GM18508 (cell line): ENCODE measurements at regions not wholly inside any gene's neighbourhood (a gene's known extent, or its start where the extent isn't known, plus 50 kb on each side); places are given as distances from the start of the nearest gene placed in this dataset.

ENCODE experiments used
- ATAC-seq: cut with Tn5 transposase; IDR thresholded peaks from one replicate; pipeline ENCODE4 v1.9.1; 2021; ENCODE audit warnings: moderate number of reproducible peaks; ENCODE audit not compliant: insufficient read depth, unreplicated experiment

DNA sequence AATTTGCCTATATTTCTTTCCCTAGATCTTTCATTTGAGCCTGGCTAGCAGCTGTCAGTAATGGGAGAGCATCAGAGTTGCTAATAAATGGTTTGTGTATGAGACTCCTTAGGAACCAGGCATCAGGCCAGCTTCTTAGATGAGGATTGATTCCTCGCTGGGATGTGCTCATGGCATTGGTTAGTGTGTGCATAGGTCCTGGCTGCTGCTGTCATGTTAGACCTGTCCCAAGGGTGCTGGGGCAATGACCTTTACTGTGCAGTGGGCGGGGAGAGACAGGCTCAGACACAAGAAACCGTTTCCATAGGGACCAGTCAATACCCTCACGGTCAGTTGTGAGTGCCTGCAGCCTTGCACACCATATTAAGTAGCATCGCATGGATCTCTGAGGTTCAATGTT is 112.3 kb upstream of the NR3C1 start:
- no peak for ATAC-seq

DNA sequence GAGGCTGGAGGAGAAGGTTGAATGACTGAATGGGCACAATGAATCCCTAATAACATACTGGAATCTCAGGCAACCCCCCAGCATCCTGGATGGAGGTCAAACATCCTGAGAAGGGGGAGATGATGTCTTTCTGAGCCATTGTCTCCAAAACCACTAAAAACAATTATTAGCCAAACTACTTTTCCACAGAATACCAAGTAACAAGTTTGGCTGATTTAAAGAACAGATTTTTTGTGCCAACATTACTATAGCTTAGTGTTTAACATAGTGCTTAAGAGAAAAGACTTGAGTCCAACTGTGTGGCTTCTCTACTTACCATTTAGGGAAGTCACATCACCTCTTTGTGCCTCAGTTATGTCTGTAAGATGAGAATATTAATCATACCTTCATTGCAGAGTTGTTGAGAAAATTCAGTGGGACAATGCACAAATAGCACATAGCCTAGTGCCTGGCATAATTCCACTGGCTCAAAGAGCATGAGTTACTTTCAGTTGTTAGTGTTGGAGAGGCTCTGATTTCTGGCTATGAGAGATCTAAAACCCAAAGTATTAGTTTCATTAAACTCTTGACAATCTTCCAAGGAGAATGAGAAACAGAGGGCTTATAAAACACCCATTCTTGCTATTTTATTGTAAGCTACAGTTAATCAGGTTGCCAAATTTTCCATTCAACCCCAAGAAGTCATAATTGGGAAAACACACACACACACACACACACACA is 111.3 kb upstream of the NR3C1 start:
- ATAC-seq, result no peak

- no peak for ATAC-seq
Observed at GRCh38 chr5:143513720-143514119, 110.2 kb upstream of the NR3C1 start.

GRCh38 chr5:143511736-143512135 is 108.2 kb upstream of the NR3C1 start:
- no peak for ATAC-seq

DNA sequence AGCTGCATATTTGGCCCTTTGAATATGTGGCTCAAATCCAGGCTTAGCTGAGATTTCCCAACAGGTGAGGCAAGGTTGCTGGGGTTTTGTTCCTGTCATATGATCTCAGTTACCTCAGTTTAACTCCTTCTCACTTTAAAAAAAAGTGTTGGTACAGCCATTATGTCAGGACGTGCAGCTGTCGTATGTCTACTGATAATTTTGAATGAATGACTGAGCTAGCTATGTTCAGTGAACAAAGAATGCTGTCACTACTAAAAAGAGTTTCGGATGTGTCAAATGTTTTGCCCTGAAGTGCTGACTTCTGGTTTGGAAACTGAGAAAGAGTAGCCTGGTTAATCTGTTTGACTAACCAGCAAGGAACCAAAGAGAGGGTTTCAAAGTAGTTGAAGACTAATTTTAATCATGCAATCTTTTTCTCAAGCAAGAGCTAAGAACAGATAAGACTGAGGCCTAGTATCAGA is 106.3 kb upstream of the NR3C1 start:
- peak; percentile 70 for ATAC-seq

DNA sequence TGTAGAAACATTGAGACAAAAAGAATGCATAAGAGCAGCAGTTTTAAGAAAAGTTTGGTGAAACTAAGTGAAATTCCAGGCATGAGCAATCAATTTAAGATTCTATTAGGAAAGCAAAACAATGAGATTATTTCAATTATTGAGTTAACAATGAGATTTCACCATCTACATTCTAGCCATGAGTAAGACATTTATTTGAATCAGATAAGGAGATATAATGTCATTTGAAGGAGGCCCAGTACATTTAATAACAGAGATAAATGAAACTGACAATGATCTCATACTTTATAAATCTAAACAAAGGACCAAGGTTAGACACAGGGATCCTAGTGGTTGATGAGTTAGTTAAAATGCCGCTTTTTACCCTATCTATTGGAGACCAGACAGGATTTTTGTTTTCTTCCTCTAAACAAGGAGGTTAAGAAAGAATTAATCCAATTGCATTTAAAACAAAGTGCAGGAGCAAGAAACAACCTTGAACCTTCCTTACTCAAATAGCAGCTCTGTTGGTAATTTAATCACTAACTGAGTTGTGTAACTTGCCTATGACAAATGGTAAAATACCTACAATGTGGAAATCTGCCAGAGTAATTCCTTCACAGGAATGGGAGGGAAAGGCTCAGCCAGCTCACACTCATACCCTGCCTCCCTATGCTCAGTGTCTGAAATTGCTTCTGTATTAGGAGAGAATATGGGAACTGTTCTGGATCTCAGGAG is 103.5 kb upstream of the NR3C1 start:
- ATAC-seq, result no peak

- no peak for ATAC-seq
Observed at GRCh38 chr5:143505934-143506333, 102.4 kb upstream of the NR3C1 start.

GRCh38 chr5:143505354-143505753 is 101.9 kb upstream of the NR3C1 start:
- no peak for ATAC-seq

GRCh38 chr5:143501310-143502044 is 98.0 kb upstream of the NR3C1 start:
- ATAC-seq, result no peak

DNA sequence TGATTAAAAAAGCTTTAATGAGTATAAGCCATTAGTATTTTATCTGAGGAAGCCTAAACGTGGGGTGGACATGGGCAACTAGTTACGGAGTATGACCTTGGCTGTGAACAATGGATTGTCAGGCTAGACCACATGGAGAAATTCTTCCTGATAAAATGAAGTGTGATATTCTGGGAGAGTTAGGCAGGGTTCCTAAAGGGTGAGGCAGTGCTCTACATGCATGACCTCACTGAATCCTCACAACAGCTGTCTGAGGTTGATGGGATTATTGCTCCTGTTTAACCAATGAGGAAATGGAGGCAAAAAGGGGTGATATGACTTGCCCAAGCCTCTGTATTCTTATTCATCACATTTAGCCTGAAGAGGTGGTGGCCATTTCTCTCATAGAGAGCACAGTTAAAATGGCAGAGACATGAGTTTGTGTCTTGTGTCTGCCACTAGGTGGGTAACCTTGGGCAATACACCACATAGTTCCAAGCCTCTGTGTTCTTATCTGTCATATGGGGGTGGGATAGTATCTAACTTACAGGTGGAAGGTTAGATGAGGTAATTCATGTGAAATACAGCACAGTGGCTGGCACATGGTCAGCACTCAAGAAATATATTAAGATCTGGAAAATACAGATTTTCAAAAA is 96.1 kb upstream of the NR3C1 start:
- no peak for ATAC-seq

DNA sequence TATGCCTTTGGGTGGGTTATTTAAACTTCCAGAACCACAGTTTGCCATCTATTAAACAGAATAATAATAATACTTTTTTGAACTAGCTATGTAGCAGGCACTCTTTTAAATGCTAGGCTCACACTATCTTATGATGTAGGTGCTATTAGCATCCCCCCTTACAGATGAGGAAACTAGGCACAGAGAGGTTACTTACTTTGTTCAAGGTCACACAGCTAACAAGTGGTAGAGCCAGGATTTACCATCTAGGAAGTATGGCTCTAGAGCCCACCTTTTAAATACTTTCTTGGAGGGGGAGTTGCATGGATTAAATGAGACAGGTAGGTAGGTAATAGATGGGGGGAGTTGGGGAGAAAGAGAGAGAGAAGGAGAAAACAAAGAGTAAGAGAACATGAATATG is 95.3 kb upstream of the NR3C1 start:
- no peak for ATAC-seq

- ATAC-seq, result no peak
Observed at GRCh38 chr5:143497749-143498148, 94.3 kb upstream of the NR3C1 start.

DNA sequence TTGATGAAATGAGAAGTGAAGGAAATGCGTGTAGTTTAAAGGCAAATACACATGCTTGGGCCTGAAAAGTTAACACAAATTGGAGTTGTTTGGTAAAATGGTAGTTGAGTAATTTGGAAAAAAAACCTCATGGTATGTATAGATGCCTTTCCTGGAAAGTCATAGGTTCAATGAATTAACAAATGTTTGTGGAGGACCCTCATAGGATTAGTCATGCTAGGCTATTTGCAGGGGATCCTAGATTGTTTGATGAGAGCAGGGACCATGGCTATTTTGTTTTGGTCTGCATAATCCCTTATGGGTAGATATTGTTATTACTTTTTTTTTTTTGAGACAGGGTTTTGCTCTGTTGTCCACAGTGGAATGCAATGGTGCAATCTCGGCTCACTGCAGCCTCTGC is 93.5 kb upstream of the NR3C1 start:
- ATAC-seq, result no peak

DNA sequence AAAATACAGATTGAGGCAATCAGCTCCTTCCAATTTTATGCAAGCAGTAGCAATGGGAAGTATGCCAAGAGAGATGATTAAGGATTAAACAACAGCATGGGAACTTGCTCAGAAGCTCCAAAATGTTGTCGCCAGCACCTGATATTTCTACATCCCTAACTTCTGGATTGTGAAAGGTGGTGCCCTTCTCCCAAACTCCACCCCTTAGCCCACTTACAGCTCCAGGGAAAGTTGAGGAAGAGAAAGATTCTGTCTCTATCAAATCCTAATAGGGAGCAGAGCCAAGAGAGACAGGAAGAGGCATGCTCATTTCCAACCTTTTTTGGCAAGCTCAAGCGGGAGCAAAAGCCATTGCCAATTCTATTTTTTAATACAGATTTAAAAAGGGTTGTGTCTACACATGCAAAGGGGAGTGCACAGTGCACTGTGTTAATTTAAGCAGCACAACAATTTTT is 92.4 kb upstream of the NR3C1 start:
- no peak for ATAC-seq

DNA sequence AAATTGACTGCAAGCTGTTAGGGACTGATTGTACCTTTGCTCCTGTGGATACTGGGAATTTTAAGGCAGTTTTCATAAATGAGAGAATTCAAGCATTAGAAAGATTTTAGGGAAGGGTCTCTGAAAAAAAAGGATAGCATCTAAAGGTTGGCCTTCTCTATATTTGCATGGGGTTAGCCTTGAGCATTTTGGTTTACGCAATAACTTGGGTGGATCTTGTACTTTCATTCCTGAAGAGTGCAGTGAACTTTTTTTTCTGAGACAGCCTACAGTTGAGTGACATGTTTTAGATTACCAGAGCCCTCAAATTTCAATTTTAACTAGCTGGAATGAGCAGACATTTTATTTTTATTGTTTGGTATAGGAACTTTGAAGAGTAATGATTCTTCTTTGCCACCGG is 91.6 kb upstream of the NR3C1 start:
- ATAC-seq, result no peak

DNA sequence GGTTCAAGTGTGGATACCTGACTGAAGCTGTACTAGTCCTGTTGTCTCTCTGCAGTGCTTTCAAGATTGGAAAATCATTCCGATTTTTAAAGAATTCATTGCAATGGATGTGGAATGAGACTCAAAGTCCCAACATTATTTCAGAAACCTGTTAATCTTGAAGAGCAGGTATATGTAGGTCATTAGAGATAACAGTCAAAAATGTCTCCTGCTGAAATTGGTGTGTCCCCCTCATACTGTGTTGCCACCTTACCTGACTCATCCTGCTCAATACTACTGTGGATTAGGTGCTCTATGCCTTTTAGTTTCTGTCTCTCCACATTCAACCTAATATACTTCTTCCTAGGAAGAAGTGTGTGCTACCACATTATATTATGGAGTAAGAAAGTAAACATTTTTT is 91.1 kb upstream of the NR3C1 start:
- ATAC-seq, result no peak

GRCh38 chr5:143494162-143494561 is 90.7 kb upstream of the NR3C1 start:
- ATAC-seq, result no peak

GRCh38 chr5:143492783-143493182 is 89.3 kb upstream of the NR3C1 start:
- no peak for ATAC-seq

- ATAC-seq, result no peak
Observed at GRCh38 chr5:143491646-143492045, 88.2 kb upstream of the NR3C1 start.

DNA sequence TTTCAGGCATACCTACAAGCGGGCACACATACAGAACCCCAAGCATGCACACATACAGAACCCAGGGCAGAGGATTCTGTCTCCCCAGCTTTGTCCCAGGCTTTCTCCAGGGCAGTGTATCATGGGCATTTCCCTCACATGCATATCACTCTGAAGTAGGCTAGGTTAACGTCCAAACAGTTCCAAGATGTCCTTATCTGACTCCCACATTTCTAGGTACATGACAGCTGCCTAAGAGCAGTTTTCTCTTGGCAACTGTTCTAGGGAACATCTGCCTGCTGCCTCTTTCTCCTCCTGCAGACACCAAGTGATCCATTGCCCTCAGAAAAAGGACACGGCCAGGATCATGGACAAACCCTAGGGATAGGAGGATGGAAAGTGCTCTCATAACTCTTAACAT is 84.9 kb upstream of the NR3C1 start:
- no peak for ATAC-seq

- no peak for ATAC-seq
Observed at GRCh38 chr5:143484601-143485000, 81.1 kb upstream of the NR3C1 start.
